Astrocyte (in vitro differentiated cells and primary cell): ENCODE measurements at regions not wholly inside any gene's neighbourhood (a gene's known extent, or its start where the extent isn't known, plus 50 kb on each side); places are given as distances from the start of the nearest gene placed in this dataset.
"Not testable (repeated sequence)": the region's sequence is repeated elsewhere in the genome, so short reads cannot be mapped to it uniquely, and the experiment has no call there.

ENCODE experiments used
- EZH2 ChIP-seq: IDR thresholded peaks from 2 replicates; pipeline ENCODE4 v1.6.1; 2012; ENCODE audit warnings: mild to moderate bottlenecking, low read length, inconsistent platforms; ENCODE audit not compliant: insufficient read depth
- TF ChIP-seq, protein P1 (sequence below): IDR thresholded peaks from 2 replicates; pipeline ENCODE4 v1.5.1; 2011; ENCODE audit warnings: low read depth, mild to moderate bottlenecking, inconsistent platforms, low read length, moderate library complexity; ENCODE audit not compliant: insufficient read depth

DNA sequence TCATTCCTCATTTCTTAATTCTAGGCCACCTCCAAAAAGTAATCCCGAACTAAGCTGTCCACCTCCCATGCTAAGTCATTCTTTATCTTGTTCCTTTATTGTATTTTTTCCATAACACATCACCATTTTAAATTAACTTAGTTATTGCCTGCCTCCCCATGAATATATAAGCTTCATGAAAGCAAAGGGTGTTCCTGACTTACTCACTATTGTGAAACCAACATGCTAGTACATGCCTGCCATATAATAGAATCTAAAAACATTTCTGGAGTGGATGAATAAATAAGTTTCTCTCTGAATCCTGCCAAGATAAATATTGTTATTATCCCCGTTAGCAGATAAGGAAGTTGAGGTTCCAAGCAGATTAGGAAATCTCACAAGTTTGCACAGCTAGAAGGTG is 232.1 kb downstream of the NPIPA8 start:
- TF ChIP-seq, protein P1, sequence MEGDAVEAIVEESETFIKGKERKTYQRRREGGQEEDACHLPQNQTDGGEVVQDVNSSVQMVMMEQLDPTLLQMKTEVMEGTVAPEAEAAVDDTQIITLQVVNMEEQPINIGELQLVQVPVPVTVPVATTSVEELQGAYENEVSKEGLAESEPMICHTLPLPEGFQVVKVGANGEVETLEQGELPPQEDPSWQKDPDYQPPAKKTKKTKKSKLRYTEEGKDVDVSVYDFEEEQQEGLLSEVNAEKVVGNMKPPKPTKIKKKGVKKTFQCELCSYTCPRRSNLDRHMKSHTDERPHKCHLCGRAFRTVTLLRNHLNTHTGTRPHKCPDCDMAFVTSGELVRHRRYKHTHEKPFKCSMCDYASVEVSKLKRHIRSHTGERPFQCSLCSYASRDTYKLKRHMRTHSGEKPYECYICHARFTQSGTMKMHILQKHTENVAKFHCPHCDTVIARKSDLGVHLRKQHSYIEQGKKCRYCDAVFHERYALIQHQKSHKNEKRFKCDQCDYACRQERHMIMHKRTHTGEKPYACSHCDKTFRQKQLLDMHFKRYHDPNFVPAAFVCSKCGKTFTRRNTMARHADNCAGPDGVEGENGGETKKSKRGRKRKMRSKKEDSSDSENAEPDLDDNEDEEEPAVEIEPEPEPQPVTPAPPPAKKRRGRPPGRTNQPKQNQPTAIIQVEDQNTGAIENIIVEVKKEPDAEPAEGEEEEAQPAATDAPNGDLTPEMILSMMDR, result not testable (repeated sequence)
- TF ChIP-seq EZH2, result not testable (repeated sequence)
